HL-60 (cell line): ENCODE measurements at regions not wholly inside any gene's neighbourhood (a gene's known extent, or its start where the extent isn't known, plus 50 kb on each side); places are given as distances from the start of the nearest gene placed in this dataset.

Source experiments
- DNase-seq, 2 experiments: peaks; one replicate each; pipeline ENCODE4 v3.0.0-alpha.2; 2010 to 2020; ENCODE audit warnings: low read depth in 1 of 2, low spot score in 1 of 2
- H3K27ac ChIP-seq: fragments of 250-450 bp; sonication (Bioruptor Pico); replicated peaks from 2 replicates; pipeline ENCODE4 v1.5.1; 2020; ENCODE audit warnings: mild to moderate bottlenecking, moderate library complexity
- H3K27me3 ChIP-seq: fragments of 250-450 bp; sonication (Bioruptor Pico); 2 replicates; pipeline ENCODE4 v1.5.1; 2021; ENCODE audit warnings: mild to moderate bottlenecking, moderate library complexity; ENCODE audit not compliant: insufficient read depth, poor library complexity, severe bottlenecking
- H3K4me3 ChIP-seq: replicated peaks from 2 replicates; pipeline ENCODE4 v1.5.1; 2011; ENCODE audit warnings: mild to moderate bottlenecking, control low read depth, low read length; ENCODE audit not compliant: insufficient read depth
- GABPA ChIP-seq: IDR thresholded peaks from 2 replicates; pipeline ENCODE4 v1.6.1; 2012; ENCODE audit warnings: low read depth
- POLR2AphosphoS5 ChIP-seq: IDR thresholded peaks from 2 replicates; pipeline ENCODE4 v1.6.1; 2012; ENCODE audit warnings: low read depth
- SPI1 ChIP-seq: IDR thresholded peaks from 2 replicates; pipeline ENCODE4 v1.6.1; 2012; ENCODE audit warnings: low read depth, mild to moderate bottlenecking, borderline replicate concordance
- TF ChIP-seq, protein P1 (sequence below): IDR thresholded peaks from 2 replicates; pipeline ENCODE4 v1.6.1; 2012; ENCODE audit warnings: low read depth; ENCODE audit not compliant: insufficient replicate concordance
- TF ChIP-seq, protein P2 (sequence below): IDR thresholded peaks from one replicate; pipeline ENCODE4 v1.5.1; 2011; ENCODE audit warnings: low read length, control low read depth, inconsistent platforms; ENCODE audit not compliant: insufficient read depth

DNA sequence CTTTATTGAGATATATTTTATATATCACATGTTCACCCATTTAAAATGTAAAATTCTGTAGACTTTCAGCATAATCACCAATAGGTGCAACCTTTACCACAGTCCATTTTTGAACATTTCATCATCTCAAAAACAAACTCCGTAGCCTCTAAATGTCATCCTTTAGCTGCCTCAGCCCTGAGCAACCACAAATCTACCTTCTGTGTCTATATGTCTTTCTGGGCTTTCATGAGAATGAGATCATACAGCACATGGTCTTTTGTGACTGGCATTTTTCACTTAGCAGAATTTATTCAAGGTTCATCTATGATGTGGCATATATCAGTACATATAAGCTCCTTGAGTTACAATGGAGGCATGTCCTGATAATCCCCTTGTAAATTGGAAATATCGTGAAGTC, 320.5 kb downstream of the ETS1 start:
- Histone ChIP-seq H3K27ac (no peak overlapping the region), H3K27me3 (no peaks in the 10 kb centered on the region), H3K4me3 (no peak overlapping the region)
- DNase-seq, result no peak
- TF ChIP-seq GABPA (no peak), SPI1 (no peak), POLR2AphosphoS5 (no peak)
- TF ChIP-seq, protein P1, sequence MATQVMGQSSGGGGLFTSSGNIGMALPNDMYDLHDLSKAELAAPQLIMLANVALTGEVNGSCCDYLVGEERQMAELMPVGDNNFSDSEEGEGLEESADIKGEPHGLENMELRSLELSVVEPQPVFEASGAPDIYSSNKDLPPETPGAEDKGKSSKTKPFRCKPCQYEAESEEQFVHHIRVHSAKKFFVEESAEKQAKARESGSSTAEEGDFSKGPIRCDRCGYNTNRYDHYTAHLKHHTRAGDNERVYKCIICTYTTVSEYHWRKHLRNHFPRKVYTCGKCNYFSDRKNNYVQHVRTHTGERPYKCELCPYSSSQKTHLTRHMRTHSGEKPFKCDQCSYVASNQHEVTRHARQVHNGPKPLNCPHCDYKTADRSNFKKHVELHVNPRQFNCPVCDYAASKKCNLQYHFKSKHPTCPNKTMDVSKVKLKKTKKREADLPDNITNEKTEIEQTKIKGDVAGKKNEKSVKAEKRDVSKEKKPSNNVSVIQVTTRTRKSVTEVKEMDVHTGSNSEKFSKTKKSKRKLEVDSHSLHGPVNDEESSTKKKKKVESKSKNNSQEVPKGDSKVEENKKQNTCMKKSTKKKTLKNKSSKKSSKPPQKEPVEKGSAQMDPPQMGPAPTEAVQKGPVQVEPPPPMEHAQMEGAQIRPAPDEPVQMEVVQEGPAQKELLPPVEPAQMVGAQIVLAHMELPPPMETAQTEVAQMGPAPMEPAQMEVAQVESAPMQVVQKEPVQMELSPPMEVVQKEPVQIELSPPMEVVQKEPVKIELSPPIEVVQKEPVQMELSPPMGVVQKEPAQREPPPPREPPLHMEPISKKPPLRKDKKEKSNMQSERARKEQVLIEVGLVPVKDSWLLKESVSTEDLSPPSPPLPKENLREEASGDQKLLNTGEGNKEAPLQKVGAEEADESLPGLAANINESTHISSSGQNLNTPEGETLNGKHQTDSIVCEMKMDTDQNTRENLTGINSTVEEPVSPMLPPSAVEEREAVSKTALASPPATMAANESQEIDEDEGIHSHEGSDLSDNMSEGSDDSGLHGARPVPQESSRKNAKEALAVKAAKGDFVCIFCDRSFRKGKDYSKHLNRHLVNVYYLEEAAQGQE, result no peak
- TF ChIP-seq, protein P2, sequence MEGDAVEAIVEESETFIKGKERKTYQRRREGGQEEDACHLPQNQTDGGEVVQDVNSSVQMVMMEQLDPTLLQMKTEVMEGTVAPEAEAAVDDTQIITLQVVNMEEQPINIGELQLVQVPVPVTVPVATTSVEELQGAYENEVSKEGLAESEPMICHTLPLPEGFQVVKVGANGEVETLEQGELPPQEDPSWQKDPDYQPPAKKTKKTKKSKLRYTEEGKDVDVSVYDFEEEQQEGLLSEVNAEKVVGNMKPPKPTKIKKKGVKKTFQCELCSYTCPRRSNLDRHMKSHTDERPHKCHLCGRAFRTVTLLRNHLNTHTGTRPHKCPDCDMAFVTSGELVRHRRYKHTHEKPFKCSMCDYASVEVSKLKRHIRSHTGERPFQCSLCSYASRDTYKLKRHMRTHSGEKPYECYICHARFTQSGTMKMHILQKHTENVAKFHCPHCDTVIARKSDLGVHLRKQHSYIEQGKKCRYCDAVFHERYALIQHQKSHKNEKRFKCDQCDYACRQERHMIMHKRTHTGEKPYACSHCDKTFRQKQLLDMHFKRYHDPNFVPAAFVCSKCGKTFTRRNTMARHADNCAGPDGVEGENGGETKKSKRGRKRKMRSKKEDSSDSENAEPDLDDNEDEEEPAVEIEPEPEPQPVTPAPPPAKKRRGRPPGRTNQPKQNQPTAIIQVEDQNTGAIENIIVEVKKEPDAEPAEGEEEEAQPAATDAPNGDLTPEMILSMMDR, result no peak

DNA sequence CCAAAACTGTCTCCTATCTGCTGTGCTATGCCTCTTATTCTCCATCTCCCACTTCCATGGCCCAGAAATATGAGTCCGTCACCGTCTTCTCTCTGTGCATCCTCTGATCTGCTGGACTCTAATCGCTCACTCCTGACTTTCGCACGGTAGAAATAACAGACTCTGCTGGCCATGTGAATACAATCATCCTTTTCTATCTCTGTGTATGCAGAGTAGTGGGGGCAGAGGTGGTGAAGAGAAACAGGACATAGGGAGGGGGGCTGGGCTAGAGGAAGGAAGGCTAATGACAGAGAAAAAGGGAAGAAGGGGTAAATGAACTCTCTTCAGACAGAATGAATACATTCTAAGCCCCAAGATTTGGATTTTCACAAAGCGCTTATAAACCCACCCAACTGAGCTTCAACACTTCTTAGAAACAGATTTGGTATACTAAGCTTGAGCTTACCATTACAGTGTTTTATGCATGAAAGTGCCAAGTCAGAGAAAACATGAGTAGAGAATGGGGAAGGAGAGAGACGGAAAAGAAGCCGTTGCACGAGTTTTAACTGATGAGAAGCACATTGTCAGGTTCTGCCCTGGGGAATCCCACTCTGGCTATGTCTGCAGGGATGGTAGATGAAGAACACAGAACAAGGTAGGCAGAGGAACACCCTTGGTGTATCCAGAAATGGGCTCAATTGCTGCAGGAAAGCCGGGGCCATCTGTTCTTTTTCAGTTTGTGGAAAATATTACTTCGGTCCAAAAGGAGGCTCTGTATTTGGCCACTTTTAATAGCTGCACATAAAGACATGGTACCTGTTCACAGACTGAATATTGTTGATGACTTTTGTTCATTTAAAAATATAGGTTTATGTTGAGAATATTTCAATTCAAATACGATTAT, 324.7 kb downstream of the ETS1 start:
- H3K4me3 ChIP-seq, result no peak overlapping the region
- no peaks in the 10 kb centered on the region for H3K27me3 ChIP-seq
- H3K27ac ChIP-seq, result no peak overlapping the region
- no peak for TF ChIP-seq SPI1
- no peak for TF ChIP-seq GABPA
- TF ChIP-seq POLR2AphosphoS5, result no peak
- DNase-seq, result no peak

DNA sequence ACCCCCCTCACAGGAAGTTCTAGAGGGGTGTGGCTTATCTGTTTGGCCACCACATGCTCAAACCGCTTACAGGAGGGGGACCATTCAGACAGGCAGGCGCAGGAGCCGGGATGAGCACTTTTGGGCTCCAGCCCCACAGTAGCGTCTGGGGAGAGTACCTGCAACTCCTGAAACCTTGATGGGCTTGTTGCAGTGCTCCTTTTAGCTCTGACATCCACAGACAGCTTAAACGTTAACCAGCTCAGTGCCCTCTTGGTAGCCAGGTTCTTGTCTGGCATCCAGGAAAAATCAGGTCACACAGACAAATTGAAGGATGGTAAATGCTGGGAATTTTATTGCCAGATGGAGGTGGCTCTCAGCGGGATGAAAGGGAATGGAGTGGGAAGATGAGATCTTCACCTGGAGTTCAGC, 326.3 kb downstream of the ETS1 start:
- Histone ChIP-seq H3K27me3 (no peaks in the 10 kb centered on the region), H3K27ac (no peak overlapping the region), H3K4me3 (no peak overlapping the region)
- TF ChIP-seq GABPA, result no peak
- TF ChIP-seq POLR2AphosphoS5, result no peak
- TF ChIP-seq, protein P1, result no peak
- TF ChIP-seq, protein P2, result no peak
- TF ChIP-seq SPI1, result no peak
- no peak for DNase-seq

DNA sequence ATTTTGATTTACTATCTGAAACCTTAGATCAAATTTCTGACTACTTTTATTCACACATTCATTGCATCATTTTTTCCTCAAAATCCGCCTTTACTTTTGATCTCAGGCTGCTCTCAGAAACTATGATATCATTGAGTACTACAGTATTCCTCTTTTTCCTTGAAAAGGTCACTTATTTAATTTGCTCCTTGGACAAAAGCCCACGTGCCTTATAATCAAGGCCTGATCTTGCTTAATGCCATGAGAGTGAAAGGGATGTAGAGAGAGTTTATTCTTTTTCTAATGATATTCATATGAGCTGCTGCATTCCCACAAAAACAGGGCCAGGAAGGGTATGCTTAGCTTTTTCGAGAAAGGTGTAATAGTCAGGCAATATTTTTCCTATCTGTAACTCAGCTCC, 327.0 kb downstream of the ETS1 start:
- Histone ChIP-seq H3K4me3 (no peak overlapping the region), H3K27me3 (no peaks in the 10 kb centered on the region), H3K27ac (no peak overlapping the region)
- DNase-seq, result no peak
- TF ChIP-seq, protein P2, result no peak
- TF ChIP-seq SPI1 (no peak), POLR2AphosphoS5 (no peak), GABPA (no peak)
- TF ChIP-seq, protein P1, result no peak
